GM21576 (cell line): ENCODE measurements at regions not wholly inside any gene's neighbourhood (a gene's known extent, or its start where the extent isn't known, plus 50 kb on each side); places are given as distances from the start of the nearest gene placed in this dataset.
"Not testable (repeated sequence)": the region's sequence is repeated elsewhere in the genome, so short reads cannot be mapped to it uniquely, and the experiment has no call there.

Source experiments
- ATAC-seq: cut with Tn5 transposase; IDR thresholded peaks from one replicate; pipeline ENCODE4 v1.9.1; 2021; ENCODE audit warnings: mild to moderate bottlenecking, moderate library complexity; ENCODE audit not compliant: unreplicated experiment

GRCh38 chr1:99496067-99496466, 149.8 kb upstream of the PALMD start:
- ATAC-seq = no peak

- ATAC-seq = no peak
Observed at GRCh38 chr1:99497690-99498089, 148.2 kb upstream of the PALMD start.

DNA sequence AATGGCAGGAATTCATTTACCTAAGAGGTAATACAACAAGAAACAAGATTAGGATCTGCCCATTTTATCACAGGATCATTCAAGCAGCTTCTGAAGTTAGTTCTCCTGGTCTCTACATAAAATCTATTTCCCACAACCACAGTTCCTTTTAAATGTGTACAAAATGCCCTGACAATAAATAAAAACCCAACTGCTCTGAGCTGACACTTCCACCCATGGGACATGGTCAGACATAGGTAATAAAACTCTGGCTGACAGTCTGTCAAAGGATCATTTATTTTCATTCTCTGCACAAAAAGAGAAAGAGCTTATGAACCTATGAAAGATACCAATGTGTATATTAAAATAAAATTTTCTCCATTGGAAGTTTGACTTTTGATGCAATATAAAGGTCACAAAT, 145.4 kb upstream of the PALMD start:
- ATAC-seq = no peak

- no peak for ATAC-seq
Observed at GRCh38 chr1:99501871-99502270, 144.0 kb upstream of the PALMD start.

DNA sequence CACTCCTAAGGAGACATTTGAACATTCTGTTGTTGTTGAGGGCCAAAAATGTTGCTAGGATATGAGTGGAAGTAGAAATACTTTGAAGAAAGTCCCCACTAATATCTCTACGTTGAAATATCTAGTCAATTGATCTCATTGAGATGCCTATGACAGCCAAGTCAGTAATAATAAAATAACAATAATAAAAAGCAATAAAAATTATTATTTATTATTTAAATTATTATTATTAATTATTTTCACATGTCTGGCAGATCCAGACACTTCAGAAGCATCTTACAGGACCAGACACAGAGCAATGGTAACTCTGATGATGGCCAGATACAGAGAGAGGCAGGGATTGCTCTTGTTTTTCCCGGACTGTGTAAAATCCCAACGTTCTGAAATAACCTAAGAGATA, 143.5 kb upstream of the PALMD start:
- no peak for ATAC-seq

- ATAC-seq = no peak
Observed at GRCh38 chr1:99503276-99503747, 142.6 kb upstream of the PALMD start.

DNA sequence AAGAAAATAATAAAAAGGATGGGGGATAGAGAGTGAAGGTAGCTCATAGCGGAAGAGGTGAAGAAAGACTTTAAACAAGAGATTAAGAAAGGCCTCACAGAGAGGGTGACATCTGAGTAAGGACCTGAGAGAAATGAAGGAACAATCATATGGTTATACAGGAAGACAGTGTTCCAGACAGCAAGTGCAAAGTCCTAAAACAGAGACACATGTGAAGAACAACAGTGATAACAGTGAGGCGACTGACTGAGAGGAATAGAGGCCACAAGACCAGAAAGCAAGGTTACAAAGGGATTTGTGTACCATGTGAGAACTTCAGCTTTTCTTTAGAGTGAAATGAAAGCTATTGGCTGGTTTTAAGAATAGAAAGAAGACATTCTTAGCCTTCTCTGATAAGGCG, 141.6 kb upstream of the PALMD start:
- ATAC-seq = no peak

DNA sequence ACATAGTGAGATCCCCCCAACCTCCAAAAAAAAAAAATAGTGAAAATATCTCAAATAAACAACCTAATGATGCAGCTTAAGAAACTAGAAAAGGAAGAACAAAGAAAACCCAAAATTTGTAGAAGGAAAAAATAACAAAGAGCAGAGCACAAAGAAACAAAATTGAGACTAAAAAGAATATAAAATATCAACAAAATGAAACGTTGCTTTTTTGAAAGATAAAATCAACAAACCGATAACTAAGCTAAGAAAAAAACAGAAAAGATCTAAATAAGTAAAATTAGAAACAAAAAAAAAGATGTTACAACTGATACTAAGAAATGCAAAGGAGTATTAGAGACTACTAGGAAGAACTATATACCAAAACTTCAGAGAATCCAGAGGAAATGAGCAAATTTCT, 139.3 kb upstream of the PALMD start:
- no peak for ATAC-seq

GRCh38 chr1:99507446-99507845, 138.5 kb upstream of the PALMD start:
- ATAC-seq = not testable (repeated sequence)

DNA sequence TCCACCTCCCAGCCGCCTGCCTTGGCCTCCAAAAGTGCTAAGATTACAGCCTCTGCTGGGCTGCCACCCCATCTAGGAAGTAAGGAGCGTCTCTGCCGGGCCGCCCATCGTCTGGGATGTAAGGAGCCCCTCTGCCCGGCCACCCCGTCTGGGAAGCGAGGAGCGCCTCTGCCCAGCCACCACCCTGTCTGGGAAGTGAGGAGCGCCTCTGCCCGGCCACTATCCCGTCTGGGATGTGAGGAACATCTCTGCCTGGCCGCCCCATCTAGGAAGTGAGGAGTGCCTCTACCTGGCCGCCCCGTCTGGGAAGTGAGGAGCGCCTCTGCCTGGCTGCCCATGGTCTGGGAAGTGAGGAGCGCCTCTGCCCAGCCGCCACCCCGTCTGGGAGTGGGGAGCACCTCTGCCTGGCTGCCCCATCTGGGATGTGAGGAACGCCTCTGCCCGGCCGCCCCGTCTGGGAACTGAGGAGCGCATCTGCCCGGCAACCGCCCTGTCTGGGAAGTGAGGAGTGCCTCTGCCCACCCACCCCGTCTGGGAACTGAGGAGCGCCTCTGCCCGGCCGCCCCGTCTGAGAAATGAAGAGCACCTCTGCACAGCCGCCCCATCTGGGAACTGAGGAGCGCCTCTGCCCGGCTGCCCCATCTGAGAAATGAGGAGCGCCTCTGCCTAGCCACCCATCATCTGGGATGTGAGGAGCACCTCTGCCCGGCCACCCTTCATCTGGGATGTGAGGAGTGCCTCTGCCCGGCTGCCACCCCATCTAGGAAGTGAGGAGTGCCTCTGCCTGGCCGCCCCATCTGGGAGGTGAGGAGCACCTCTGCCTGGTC, 137.8 kb upstream of the PALMD start:
- no peak for ATAC-seq

- ATAC-seq = not testable (repeated sequence)
Observed at GRCh38 chr1:99508733-99509445, 137.0 kb upstream of the PALMD start.

- not testable (repeated sequence) for ATAC-seq
Observed at GRCh38 chr1:99514823-99515552, 130.9 kb upstream of the PALMD start.

DNA sequence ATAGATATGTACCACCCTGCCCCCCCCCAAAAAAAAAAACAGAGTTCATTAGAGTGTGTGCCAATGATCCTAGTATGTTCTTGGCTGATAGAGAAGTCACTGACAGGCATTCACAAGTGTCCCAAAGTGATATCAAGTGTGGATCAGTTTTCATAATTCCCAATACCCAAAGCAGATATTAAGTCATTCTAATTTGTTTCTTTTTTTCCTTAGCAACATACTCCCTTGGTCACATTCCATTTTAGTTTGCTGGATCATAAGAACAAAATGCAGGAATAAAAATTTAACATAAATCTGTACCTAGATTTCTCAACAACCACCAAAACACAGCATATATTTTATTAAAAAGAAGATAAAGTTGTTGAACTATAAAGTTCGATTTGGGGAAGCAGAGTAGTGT, 129.8 kb upstream of the PALMD start:
- no peak for ATAC-seq

DNA sequence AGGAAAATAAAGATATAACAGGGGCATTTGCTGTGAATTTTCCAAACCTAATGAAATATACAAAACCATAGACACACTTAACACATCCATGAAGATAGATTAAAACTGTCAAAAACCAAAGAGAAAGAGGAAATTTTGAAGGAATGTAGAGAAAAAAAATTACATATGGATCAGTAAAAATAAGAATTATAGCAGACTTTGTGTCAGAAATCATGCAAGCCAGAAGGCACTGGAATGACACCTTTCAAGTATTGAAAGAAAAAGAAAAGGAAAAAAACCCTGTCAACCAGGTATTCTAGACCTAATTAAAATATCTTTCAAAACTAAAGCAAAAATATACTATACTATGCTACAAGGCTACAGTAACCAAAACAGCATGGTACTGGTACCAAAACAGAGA, 125.8 kb upstream of the PALMD start:
- ATAC-seq = no peak

- ATAC-seq = no peak
Observed at GRCh38 chr1:99525331-99525730, 120.6 kb upstream of the PALMD start.

- ATAC-seq = no peak
Observed at GRCh38 chr1:99527078-99527477, 118.8 kb upstream of the PALMD start.

- ATAC-seq = no peak
Observed at GRCh38 chr1:99527545-99527944, 118.4 kb upstream of the PALMD start.

- ATAC-seq = no peak
Observed at GRCh38 chr1:99529002-99529401, 116.9 kb upstream of the PALMD start.

- no peak for ATAC-seq
Observed at GRCh38 chr1:99531578-99532275, 114.2 kb upstream of the PALMD start.

- no peak for ATAC-seq
Observed at GRCh38 chr1:99532276-99532580, 113.7 kb upstream of the PALMD start.
